Smooth muscle cell (in vitro differentiated cells): ENCODE measurements at regions not wholly inside any gene's neighbourhood (a gene's known extent, or its start where the extent isn't known, plus 50 kb on each side); places are given as distances from the start of the nearest gene placed in this dataset.
A peak's percentile ranks its signal among the peaks of the same experiment; 100 is the strongest.

Experiments
- DNase-seq: peaks from one replicate; lab custom pipeline; 2025; ENCODE audit not compliant: unreplicated experiment; lab: John Stamatoyannopoulos, UW
- H2AFZ ChIP-seq: fragments of 200-600 bp; sonication (generic); 2 replicates; pipeline ENCODE4 v1.6.0; 2016; ENCODE audit warnings: antibody characterized with exemption, low read depth, mild to moderate bottlenecking
- H3F3A ChIP-seq: fragments of 200-600 bp; sonication (generic); 2 replicates; pipeline ENCODE4 v1.6.0; 2017; ENCODE audit warnings: antibody characterized with exemption, low read depth
- H3K27ac ChIP-seq: fragments of 200-600 bp; sonication (generic); 2 replicates; pipeline ENCODE4 v1.5.1; 2016; ENCODE audit warnings: low read depth, mild to moderate bottlenecking
- H3K27me3 ChIP-seq: fragments of 200-600 bp; sonication (generic); 2 replicates; pipeline ENCODE4 v1.6.1; 2016; ENCODE audit warnings: low read depth, mild to moderate bottlenecking
- H3K36me3 ChIP-seq: fragments of 200-600 bp; sonication (generic); 2 replicates; pipeline ENCODE4 v1.5.1; 2016; ENCODE audit warnings: low read depth
- H3K4me1 ChIP-seq: fragments of 200-600 bp; sonication (generic); 2 replicates; pipeline ENCODE4 v1.5.1; 2016; ENCODE audit warnings: low read depth
- H3K4me2 ChIP-seq: fragments of 200-600 bp; sonication (generic); 2 replicates; pipeline ENCODE4 v1.6.0; 2016; ENCODE audit warnings: mild to moderate bottlenecking
- H3K4me3 ChIP-seq: fragments of 200-600 bp; sonication (generic); 2 replicates; pipeline ENCODE4 v1.5.1; 2016; ENCODE audit warnings: mild to moderate bottlenecking
- H3K79me2 ChIP-seq: fragments of 200-600 bp; sonication (generic); 2 replicates; pipeline ENCODE4 v1.6.0; 2016; ENCODE audit warnings: low read depth, mild to moderate bottlenecking
- H3K9ac ChIP-seq: fragments of 200-600 bp; sonication (generic); 2 replicates; pipeline ENCODE4 v1.6.0; 2016; ENCODE audit warnings: low read depth
- H3K9me3 ChIP-seq: fragments of 200-600 bp; sonication (generic); replicated peaks from 2 replicates; pipeline ENCODE4 v1.5.1; 2016; ENCODE audit warnings: low read depth
- H4K20me1 ChIP-seq: fragments of 200-600 bp; sonication (generic); 2 replicates; pipeline ENCODE4 v1.6.0; 2016; ENCODE audit warnings: low read depth
- CTCF ChIP-seq: fragments of 200-600 bp; sonication (generic); IDR thresholded peaks from 2 replicates; pipeline ENCODE4 v1.5.1; 2017; ENCODE audit warnings: borderline replicate concordance, mild to moderate bottlenecking, antibody characterized with exemption; ENCODE audit not compliant: insufficient read depth, poor library complexity, severe bottlenecking
- WGBS: methylation state at CpG from one replicate; pipeline ENCODE4 v1.1.7; 2016; ENCODE audit warnings: low lambda C conversion rate; 5-methylcytosine and 5-hydroxymethylcytosine counted together

GRCh38 chr18:44393406-44393805 lies 287.3 kb upstream of the SETBP1 start:
- no peak for DNase-seq
- H3K9me3 ChIP-seq = no peaks in the 10 kb centered on the region
- H3K4me3 ChIP-seq = no peak overlapping the region
- no peak overlapping the region for H3K9ac ChIP-seq
- 75% methylated on average over 2 of the region's 2 CpGs for WGBS
- H3K27ac ChIP-seq = no peak overlapping the region
- no peaks in the 10 kb centered on the region for H3K36me3 ChIP-seq
- H3K27me3 ChIP-seq = no peaks in the 10 kb centered on the region
- H3F3A ChIP-seq = no peaks in the 10 kb centered on the region
- H2AFZ ChIP-seq = no peak overlapping the region
- no peak overlapping the region for H3K4me2 ChIP-seq
- H3K79me2 ChIP-seq = no peaks in the 10 kb centered on the region
- H4K20me1 ChIP-seq = no peaks in the 10 kb centered on the region
- H3K4me1 ChIP-seq = peaks cover 5% of the 10 kb centered on the region
- TF ChIP-seq CTCF = no peak

- no peaks in the 10 kb centered on the region for H3K36me3 ChIP-seq
- H3K4me2 ChIP-seq = no peak overlapping the region
- H3K9ac ChIP-seq = no peak overlapping the region
- H3K79me2 ChIP-seq = no peaks in the 10 kb centered on the region
- H3K27me3 ChIP-seq = no peaks in the 10 kb centered on the region
- H4K20me1 ChIP-seq = no peaks in the 10 kb centered on the region
- no peak overlapping the region for H3K4me3 ChIP-seq
- H3F3A ChIP-seq = no peaks in the 10 kb centered on the region
- H3K9me3 ChIP-seq = no peaks in the 10 kb centered on the region
- no peak overlapping the region for H3K27ac ChIP-seq
- H3K4me1 ChIP-seq = peaks cover 5% of the 10 kb centered on the region
- no peak overlapping the region for H2AFZ ChIP-seq
- DNase-seq = no peak
- TF ChIP-seq CTCF = no peak
These were observed 284.1 kb upstream of the SETBP1 start for GRCh38 chr18:44396550-44396949.

- H3K4me2 ChIP-seq = no peak overlapping the region
- no peak overlapping the region for H3K4me3 ChIP-seq
- no peak overlapping the region for H3K9ac ChIP-seq
- H4K20me1 ChIP-seq = no peaks in the 10 kb centered on the region
- no peaks in the 10 kb centered on the region for H3K36me3 ChIP-seq
- TF ChIP-seq CTCF = no peak
- no peak overlapping the region for H3K27ac ChIP-seq
- DNase-seq = no peak
- H3K79me2 ChIP-seq = no peaks in the 10 kb centered on the region
- H3K4me1 ChIP-seq = no peaks in the 10 kb centered on the region
- H3F3A ChIP-seq = no peaks in the 10 kb centered on the region
- no peak overlapping the region for H2AFZ ChIP-seq
- no peaks in the 10 kb centered on the region for H3K9me3 ChIP-seq
- no peaks in the 10 kb centered on the region for H3K27me3 ChIP-seq
These were observed 271.6 kb upstream of the SETBP1 start for GRCh38 chr18:44409071-44409470.

GRCh38 chr18:44409515-44409914 lies 271.2 kb upstream of the SETBP1 start:
- Histone ChIP-seq H2AFZ (peak overlapping the region; percentile 23), H3F3A (no peaks in the 10 kb centered on the region), H3K27me3 (no peaks in the 10 kb centered on the region), H3K79me2 (no peaks in the 10 kb centered on the region), H3K9ac (no peak overlapping the region), H3K27ac (no peak overlapping the region), H3K9me3 (no peaks in the 10 kb centered on the region), H3K4me1 (no peaks in the 10 kb centered on the region), H3K4me2 (no peak overlapping the region), H3K36me3 (no peaks in the 10 kb centered on the region), H3K4me3 (no peak overlapping the region), H4K20me1 (no peaks in the 10 kb centered on the region)
- TF ChIP-seq CTCF = no peak
- DNase-seq = no peak
- WGBS = 83% methylated on average over 1 of the region's 1 CpG
